T1000 (cell line): ENCODE measurements at regions not wholly inside any gene's neighbourhood (a gene's known extent, or its start where the extent isn't known, plus 50 kb on each side); places are given as distances from the start of the nearest gene placed in this dataset.
"Not testable (repeated sequence)": the region's sequence is repeated elsewhere in the genome, so short reads cannot be mapped to it uniquely, and the experiment has no call there.

Experiments used
- DNase-seq: peaks from one replicate; lab custom pipeline; 2025; ENCODE audit warnings: mixed read lengths; lab: John Stamatoyannopoulos, UW

DNA sequence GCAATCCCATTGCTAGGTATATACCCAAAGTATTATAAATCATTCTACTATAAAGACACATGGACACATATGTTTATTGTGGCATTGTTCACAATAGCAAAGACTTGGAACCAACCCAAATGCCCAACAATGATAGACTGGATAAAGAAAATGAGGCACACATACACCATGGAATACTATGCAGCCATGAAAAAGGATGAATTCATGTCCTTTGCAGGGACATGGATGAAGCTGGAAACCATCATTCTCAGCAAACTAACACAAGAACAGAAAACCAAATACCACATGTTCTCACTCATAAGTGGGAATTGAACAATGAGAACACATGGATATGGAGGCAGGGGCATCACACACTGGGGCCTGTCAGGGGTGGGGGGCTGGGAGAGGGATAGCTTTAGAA lies 249.4 kb downstream of the UBE3D start:
- DNase-seq: not testable (repeated sequence)

DNA sequence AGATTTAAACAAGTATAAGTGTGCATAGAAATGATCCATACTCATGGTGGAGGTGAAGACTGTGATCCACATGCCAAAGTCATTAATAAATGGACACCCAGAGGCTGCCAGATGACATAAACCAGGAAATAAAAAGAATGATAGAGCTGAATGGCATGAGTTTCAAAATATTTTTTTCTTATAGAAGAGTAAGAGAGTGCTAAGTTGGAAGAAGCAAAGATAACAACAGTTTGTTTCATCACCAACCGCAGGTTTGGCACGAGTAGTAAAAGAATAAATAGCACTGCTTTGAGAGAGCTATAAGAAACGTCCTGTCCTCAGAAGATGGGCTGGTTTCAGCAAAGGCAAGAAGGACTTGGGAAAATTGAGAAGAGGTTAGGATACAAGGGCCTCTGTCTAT lies 246.9 kb downstream of the UBE3D start:
- no peak for DNase-seq

DNA sequence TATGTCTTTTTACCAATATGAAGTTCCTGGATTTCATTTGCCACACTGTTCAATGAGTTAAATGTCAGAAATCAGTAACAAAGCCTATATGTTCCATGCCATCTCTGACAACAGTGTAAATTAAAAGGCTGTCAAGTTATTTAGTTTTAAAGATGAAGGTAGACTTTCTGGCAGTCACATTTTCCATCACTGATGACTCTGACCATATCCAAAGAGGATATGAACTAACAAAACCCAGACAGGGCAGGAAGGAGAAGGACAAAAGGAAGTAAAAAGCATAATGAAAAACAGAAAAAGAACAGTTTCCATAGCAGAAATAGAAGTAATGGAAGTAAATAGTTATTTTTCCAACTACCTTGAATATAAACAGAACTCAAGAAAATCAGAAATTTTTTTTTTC lies 242.3 kb downstream of the UBE3D start:
- no peak for DNase-seq

DNA sequence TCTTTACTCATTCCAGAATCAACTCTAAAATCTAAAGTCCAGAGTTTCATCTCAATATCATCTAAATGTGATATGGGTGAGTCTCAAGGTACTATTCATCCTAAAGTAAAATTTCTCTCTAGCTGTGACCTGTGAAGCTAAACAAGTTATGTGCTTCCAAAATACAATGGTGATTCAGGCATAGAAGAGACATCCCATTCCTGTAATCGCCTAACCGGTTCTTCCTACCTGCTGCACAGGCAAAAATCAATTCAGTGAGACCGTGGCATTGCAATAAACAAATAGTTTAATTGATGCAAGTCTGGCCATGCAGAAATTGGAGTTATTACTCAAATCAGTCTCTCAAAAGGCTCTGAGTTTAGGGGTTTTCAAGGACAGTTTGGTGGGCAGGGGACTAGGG lies 232.8 kb downstream of the UBE3D start:
- no peak for DNase-seq

- no peak for DNase-seq
These were observed 232.2 kb downstream of the UBE3D start for GRCh38 chr6:82833481-82833880.

DNA sequence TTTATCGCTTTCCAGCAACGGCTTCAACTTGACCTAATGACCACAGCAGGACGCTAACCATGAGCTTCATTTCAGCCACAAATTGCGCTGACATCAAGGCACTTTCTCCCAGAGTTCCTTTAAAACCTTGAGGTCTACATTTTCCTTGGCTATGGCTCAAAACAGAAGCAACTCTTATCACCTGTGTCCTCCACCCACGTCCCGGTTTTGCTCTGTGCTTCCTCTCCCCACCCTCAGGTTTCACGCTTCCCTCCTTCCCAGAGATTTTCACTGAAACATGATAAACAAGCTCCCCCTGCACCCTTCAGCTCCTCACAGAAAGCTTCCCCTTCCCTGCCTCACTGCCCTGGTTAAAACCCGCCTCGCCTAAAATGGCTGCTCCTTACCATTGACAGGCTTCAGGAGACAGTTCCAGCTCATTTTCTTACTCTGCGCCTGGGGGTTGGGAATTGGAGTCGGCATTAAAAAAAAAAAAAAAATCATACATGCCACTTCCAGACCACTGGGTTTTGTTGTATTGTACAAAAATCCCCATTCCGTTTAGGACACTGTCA lies 229.5 kb downstream of the UBE3D start:
- no peak for DNase-seq

DNA sequence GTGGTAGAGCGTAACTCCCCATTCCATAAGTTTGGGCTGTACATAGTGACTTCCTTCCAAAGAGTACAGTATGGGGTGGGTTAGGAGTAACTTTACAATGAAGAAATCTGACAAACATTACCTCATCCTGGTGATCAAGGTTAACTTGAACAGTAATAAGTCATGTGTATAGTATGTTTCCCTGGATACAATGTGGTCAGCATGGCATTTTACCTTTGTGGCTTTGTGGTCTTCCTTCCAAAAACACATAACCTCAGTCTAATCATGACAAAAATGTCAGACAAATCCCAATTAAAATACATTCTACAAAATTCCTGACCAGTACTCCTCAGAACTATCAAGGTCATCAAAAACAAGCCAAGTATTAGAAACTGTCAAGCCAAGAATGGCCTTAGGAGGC lies 225.1 kb downstream of the UBE3D start:
- DNase-seq: no peak

GRCh38 chr6:82841309-82841708 lies 224.3 kb downstream of the UBE3D start:
- DNase-seq: no peak
